Activated naive CD8-positive, alpha-beta T cell treated with anti-CD3 and anti-CD28 coated beads for 36 hours (primary cell): ENCODE measurements at regions not wholly inside any gene's neighbourhood (a gene's known extent, or its start where the extent isn't known, plus 50 kb on each side); places are given as distances from the start of the nearest gene placed in this dataset.

Experiments
- DNase-seq: peaks from one replicate; pipeline ENCODE4 v3.0.0; 2021
- H3K27ac Mint-ChIP-seq: one replicate; pipeline ENCODE4 v1.8.0; 2022; ENCODE audit warnings: mild to moderate bottlenecking, moderate library complexity, mixed read lengths
- H3K27me3 Mint-ChIP-seq: one replicate; pipeline ENCODE4 v1.8.0; 2022; ENCODE audit warnings: mild to moderate bottlenecking, mixed read lengths
- H3K36me3 Mint-ChIP-seq: one replicate; pipeline ENCODE4 v1.8.0; 2021; ENCODE audit warnings: mild to moderate bottlenecking, mixed read lengths
- H3K4me1 Mint-ChIP-seq: one replicate; pipeline ENCODE4 v1.8.0; 2021; ENCODE audit warnings: mixed read lengths
- H3K4me3 Mint-ChIP-seq: one replicate; pipeline ENCODE4 v1.8.0; 2022; ENCODE audit warnings: mild to moderate bottlenecking, moderate library complexity, mixed read lengths
- H3K9me3 Mint-ChIP-seq: one replicate; pipeline ENCODE4 v1.8.0; 2022; ENCODE audit warnings: mixed read lengths

DNA sequence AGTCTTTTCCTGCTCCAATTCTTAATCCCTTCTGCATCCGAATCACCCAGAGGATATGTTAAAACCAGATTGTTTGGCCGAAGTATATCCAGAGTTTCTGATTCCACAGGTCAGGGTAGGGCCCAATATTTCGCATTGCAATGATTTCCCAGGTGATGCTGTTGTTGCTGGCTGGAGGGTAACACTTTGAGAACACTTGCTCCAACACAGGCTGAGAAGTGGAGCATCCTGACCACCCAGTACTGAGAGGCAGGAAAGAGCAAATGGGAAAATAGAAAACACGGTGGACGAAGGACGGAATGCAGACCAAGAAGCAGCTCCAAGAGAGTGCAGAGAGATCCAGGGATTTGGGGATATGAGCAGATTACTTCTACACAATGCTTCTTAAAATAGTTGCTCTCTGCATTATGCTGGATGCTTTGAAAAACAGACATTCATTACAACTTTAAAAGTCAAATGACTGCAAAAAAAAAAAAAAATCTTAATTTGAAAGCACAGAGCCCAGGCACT is 362.2 kb upstream of the SLC14A2 start:
- H3K4me3 Mint-ChIP-seq = no peak overlapping the region
- no peaks in the 10 kb centered on the region for H3K36me3 Mint-ChIP-seq
- H3K9me3 Mint-ChIP-seq = no peaks in the 10 kb centered on the region
- H3K4me1 Mint-ChIP-seq = no peaks in the 10 kb centered on the region
- H3K27me3 Mint-ChIP-seq = peaks cover 5% of the 10 kb centered on the region
- DNase-seq = no peak
- H3K27ac Mint-ChIP-seq = no peak overlapping the region

DNA sequence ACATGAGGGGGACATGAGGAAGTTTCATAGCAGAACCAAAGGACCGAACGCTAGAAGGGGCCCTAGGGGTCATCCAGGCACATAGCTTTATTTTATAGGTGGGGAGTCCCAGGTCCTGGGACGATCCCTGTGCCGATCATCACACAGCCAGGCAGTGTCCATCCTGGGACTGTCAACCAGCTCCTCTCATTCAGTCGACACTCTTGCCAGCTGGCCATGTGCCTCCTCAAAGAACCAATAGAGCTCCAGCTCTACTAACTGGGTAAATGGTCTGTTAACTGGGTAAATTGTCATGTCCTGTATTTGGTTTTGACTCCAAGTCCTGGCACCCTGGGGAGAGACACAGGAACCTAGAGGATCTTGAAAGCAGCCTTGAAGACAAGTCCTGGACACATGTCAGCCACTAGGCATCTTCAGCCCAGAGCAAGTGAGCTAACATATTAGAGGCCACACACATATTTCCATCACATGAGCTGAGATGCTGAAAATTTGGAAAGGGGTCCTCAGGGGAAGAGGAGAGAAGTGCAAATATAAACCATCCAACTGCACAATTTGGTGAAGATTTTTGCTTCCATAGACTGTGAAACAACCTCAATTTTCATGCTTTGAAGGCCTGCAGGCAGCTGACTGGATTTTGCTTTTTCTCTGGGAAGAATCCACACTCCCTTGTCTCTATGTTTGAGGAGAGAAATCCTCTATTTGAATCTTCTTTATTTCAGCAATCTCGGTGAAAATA is 361.1 kb upstream of the SLC14A2 start:
- no peak overlapping the region for H3K4me3 Mint-ChIP-seq

DNA sequence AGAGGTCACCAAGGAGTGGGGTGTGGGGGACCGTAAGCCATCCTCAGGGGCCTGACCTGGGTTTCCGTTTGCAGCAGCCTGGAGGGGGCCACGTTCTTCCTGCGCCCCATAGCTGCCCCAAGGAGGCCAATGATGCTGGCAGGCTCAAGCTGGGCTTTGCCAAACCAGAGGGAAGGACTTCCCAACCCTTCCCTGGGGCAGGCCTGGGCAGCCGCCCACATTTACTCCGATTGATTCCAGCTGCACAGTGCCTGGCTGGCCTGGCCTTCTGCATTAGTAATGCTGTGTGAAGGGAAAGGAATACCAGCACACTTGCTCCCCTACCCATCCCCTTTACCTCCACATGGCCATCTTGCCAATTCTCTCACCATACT is 360.6 kb upstream of the SLC14A2 start:
- H3K27me3 Mint-ChIP-seq = peaks cover 1% of the 10 kb centered on the region
- no peak overlapping the region for H3K4me3 Mint-ChIP-seq
- DNase-seq = no peak
- H3K27ac Mint-ChIP-seq = no peak overlapping the region
- H3K36me3 Mint-ChIP-seq = no peaks in the 10 kb centered on the region
- no peaks in the 10 kb centered on the region for H3K9me3 Mint-ChIP-seq
- no peaks in the 10 kb centered on the region for H3K4me1 Mint-ChIP-seq

More for the DNA sequence above, 361.1 kb upstream of the SLC14A2 start:
- no peaks in the 10 kb centered on the region for H3K9me3 Mint-ChIP-seq
- DNase-seq = no peak
- H3K27me3 Mint-ChIP-seq = peaks cover 5% of the 10 kb centered on the region
- H3K4me1 Mint-ChIP-seq = no peaks in the 10 kb centered on the region
- no peaks in the 10 kb centered on the region for H3K36me3 Mint-ChIP-seq
- H3K27ac Mint-ChIP-seq = no peak overlapping the region

DNA sequence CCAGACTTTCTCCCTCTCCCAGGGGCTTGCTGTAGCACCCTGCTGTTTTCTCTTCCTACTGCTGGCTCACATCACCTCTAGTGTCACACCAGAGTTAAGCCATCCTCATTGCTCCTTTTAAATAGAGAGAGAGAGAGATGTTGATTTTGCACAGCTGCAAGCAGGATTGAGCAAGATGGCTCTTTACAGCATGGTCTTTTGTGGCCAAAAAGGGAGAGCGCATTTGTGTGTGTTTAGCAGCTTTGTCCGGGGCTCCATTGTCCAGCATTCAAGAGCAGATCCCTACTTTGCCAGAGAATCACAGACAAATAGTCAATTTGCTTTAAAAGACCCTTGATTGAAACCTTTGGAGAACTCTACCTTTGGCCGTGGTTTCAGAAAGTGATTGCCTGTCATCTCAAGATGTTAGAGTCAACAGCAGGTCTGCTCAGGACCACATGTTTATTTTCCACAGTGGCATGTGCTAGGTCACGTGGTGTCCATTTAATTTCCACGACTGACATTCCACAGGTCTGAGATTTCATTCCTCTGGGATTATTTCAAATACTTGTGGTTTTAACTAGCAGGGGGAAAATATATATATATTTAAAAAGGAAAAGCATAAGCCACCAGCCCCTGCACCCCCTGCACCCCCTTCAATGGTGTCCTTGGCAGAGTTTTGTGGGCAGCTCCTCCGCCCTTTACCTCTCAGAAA is 359.9 kb upstream of the SLC14A2 start:
- H3K36me3 Mint-ChIP-seq = no peaks in the 10 kb centered on the region
- no peaks in the 10 kb centered on the region for H3K9me3 Mint-ChIP-seq

DNA sequence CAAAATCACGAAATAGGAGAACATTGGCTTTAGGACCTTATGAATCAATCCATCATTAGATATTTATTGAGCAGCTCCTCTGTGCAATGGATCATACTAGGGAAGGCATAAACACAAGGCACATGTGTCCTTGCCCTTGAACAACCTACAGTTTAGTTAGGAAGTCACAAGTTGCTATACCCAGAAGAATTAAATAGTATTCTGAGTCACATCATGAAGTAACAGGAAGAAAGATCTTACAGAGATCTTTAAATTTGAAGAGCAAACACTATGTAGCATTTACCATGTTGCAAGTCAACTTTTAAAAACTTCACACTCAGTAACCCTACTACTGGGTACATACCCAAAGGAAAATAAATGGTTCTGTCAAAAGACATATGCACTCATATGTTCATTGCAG is 355.2 kb upstream of the SLC14A2 start:
- Mint-ChIP-seq H3K9me3 (no peaks in the 10 kb centered on the region), H3K27ac (no peak overlapping the region), H3K4me1 (no peaks in the 10 kb centered on the region), H3K4me3 (no peak overlapping the region), H3K36me3 (no peaks in the 10 kb centered on the region), H3K27me3 (no peaks in the 10 kb centered on the region)
- no peak for DNase-seq

More for the DNA sequence above, 359.9 kb upstream of the SLC14A2 start:
- DNase-seq = no peak
- H3K27me3 Mint-ChIP-seq = no peaks in the 10 kb centered on the region
- H3K4me3 Mint-ChIP-seq = no peak overlapping the region
- H3K27ac Mint-ChIP-seq = no peak overlapping the region
- no peaks in the 10 kb centered on the region for H3K4me1 Mint-ChIP-seq

DNA sequence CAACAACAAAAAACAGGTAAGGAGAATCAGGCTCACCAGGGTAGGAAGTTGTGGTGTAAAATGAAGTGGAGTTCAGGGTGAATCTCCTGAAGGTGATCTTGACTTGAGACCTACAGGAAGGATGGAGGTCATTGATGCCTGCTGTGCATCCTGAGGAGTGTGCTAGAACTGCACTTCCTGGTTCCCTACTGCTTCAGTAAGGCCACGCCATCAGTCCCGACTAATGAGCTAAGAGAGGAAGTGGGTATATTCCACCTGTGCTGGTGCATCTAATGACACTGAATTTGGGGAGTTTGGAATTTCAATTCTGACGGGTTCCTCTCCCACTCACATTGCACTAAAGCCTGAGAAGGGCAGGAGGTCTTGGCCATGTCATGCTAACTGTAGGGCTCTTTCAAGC is 349.3 kb upstream of the SLC14A2 start:
- Mint-ChIP-seq H3K9me3 (no peaks in the 10 kb centered on the region), H3K27me3 (no peaks in the 10 kb centered on the region), H3K4me1 (no peaks in the 10 kb centered on the region), H3K36me3 (no peaks in the 10 kb centered on the region), H3K4me3 (no peak overlapping the region), H3K27ac (no peak overlapping the region)
- DNase-seq = no peak

DNA sequence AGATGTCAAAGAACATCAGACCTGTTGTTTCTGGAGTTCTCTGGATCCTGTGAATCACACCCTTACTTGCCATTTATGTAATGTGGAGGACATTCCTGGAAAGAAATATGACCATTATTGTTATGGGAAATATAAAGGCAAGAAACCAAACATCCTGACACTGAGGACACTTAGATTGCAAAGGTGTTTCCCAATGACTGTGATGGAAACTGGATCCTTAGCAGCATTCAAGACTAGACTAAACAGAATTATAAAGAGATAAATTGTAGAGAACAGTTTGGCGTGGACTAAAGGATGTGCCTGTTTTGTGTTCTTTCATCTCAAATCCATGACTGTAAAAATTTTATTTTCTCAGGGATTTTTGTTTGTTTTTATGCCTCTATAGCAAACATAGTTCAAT is 347.7 kb upstream of the SLC14A2 start:
- no peaks in the 10 kb centered on the region for H3K4me1 Mint-ChIP-seq
- H3K36me3 Mint-ChIP-seq = no peaks in the 10 kb centered on the region
- no peak for DNase-seq
- H3K9me3 Mint-ChIP-seq = no peaks in the 10 kb centered on the region
- no peak overlapping the region for H3K27ac Mint-ChIP-seq
- H3K27me3 Mint-ChIP-seq = no peaks in the 10 kb centered on the region
- H3K4me3 Mint-ChIP-seq = no peak overlapping the region

DNA sequence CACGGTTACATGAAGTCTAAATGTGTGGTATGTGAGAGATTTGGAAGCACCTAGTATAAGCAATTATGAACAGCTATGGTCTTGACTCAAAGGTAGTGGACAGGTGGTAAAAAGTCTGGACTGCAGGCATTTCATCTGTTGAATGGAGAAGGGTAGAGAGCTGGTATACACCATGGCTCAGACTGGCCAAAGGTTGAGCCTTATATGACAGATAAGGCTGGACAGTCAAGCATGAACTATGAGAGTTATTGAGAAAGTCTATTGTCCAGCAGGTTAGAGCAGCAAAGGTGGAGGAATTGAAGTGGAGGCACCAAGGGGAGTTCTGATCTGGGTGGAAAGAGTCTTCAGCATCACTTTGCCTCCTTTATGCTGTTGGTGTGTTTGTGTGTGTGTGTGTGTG is 346.7 kb upstream of the SLC14A2 start:
- no peaks in the 10 kb centered on the region for H3K9me3 Mint-ChIP-seq
- no peak overlapping the region for H3K27ac Mint-ChIP-seq
- no peaks in the 10 kb centered on the region for H3K27me3 Mint-ChIP-seq
- no peaks in the 10 kb centered on the region for H3K4me1 Mint-ChIP-seq
- H3K4me3 Mint-ChIP-seq = no peak overlapping the region
- no peak for DNase-seq
- no peaks in the 10 kb centered on the region for H3K36me3 Mint-ChIP-seq

DNA sequence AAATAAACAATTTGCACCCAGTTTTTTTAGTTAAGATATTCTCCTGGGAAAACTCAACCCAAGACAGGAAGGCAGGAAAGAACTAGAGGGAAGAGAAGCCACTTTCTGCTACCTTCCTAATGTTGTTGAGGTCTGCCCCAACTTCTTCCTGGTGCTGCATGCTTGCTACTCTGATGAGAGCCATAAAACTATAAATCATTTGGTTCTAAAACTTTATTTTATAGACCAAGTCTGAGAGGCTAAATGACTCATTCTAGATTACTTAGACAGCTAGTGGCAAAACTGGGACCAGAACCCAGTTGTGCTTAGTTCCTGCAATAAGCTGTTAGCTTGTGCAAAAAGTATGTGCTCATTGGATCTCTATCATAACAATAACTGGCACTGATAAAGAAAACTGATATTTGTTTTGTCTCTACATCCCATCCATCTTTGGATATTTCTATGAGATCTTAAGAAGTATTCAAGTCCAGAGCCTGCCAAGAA is 344.9 kb upstream of the SLC14A2 start:
- Mint-ChIP-seq H3K27ac (no peak overlapping the region), H3K4me1 (no peaks in the 10 kb centered on the region), H3K4me3 (no peak overlapping the region), H3K36me3 (no peaks in the 10 kb centered on the region), H3K9me3 (no peaks in the 10 kb centered on the region), H3K27me3 (no peaks in the 10 kb centered on the region)
- no peak for DNase-seq

DNA sequence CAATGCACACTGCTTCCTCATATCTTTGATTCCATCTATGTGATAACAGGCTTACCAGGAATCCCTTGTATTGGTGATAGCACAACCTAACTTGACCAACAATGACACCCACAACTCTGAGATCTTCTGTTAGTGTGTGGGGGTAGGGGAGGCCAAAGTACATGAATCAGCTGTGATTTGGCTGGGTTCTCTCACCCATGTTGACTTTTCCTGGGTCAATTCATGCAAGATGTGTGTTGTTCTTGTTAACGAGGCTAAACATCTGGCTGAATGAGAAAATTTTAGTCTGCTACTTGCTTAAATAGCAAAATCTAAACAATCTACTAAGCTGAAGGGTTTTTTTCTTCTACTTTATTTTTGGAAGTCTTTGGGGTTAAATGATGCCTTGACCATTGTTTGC is 341.2 kb upstream of the SLC14A2 start:
- H3K36me3 Mint-ChIP-seq = no peaks in the 10 kb centered on the region
- no peaks in the 10 kb centered on the region for H3K4me1 Mint-ChIP-seq
- H3K27ac Mint-ChIP-seq = no peak overlapping the region

DNA sequence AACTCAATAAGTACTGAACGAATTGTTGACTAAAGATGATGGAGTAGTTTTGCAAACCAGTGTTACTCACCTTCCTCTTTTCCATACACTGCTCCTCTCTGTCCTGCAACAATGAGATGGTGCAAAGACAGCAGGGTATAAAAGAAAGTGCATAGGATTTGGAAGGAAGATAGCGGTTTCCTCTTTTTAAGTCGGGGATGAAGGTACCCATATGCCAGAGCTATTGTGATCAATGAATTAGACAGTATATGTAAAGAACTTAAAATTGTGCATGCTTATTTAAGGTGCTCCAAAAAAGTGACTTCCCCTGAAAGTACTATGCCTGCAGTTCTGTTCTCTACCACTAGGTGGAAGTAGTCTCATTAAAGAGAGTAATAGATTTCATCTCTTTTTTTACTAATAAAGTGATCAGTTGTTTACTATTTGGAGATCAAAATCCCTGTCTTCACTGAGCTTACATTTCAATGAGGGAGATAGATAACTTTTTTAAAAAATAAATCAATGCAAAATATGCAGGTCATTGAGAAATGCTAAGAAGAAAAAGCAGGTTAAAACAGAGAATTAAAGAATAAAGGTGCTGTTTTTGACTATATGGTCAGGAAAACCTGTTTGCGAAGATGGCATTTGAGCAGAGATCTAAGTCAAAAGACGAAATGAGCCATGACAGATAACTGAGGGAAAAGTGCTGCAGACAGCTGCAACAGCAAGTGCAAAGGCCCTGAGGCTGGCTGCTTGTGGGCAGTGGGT is 339.7 kb upstream of the SLC14A2 start:
- DNase-seq = no peak
- no peaks in the 10 kb centered on the region for H3K9me3 Mint-ChIP-seq
- no peak overlapping the region for H3K27ac Mint-ChIP-seq
- H3K4me3 Mint-ChIP-seq = no peak overlapping the region
- H3K4me1 Mint-ChIP-seq = no peaks in the 10 kb centered on the region
- no peaks in the 10 kb centered on the region for H3K27me3 Mint-ChIP-seq
- no peaks in the 10 kb centered on the region for H3K36me3 Mint-ChIP-seq

More for the DNA sequence above, 341.2 kb upstream of the SLC14A2 start:
- DNase-seq = no peak
- H3K9me3 Mint-ChIP-seq = no peaks in the 10 kb centered on the region
- no peaks in the 10 kb centered on the region for H3K27me3 Mint-ChIP-seq
- H3K4me3 Mint-ChIP-seq = no peak overlapping the region

DNA sequence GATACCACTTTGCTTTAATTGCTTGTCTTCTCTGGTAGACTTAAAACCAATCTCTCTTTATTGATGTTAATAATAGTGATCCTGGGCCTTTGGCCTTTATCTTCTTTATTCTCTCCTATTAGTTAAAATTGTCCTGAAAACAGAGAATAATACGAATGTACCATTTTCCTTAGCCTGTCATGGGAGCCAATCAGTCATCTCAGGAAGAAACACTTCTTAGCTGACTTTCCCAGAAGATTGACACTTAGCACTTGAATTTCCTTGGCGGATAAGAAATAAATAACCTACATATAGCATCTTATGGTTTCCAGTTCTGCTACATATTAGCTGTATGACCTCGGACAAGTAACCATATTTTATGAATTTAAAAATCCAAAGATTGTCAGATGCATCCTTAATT is 338.4 kb upstream of the SLC14A2 start:
- no peak overlapping the region for H3K27ac Mint-ChIP-seq
- no peaks in the 10 kb centered on the region for H3K27me3 Mint-ChIP-seq
- no peaks in the 10 kb centered on the region for H3K36me3 Mint-ChIP-seq
- no peaks in the 10 kb centered on the region for H3K9me3 Mint-ChIP-seq
- no peak overlapping the region for H3K4me3 Mint-ChIP-seq
- H3K4me1 Mint-ChIP-seq = no peaks in the 10 kb centered on the region
- no peak for DNase-seq

DNA sequence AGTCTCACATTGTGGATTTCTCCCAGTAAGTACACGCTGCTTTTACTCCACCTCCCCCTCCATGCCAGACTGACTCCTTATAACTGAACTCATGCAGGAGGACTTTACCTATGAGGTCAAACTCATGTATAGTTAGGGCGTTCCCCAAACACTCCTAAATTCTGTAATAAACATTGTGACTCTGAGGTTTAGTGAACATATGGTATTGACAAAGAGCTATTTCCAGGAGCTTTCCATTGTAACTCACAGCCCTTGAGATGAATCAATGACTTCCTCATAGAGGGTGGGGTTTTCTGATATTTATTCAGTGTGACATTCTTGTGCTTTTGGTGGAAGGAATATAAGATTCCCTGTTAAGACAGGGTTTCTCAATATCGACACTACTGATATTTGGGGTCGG is 337.4 kb upstream of the SLC14A2 start:
- DNase-seq = no peak
- H3K4me3 Mint-ChIP-seq = no peak overlapping the region
- no peak overlapping the region for H3K27ac Mint-ChIP-seq
- H3K27me3 Mint-ChIP-seq = no peaks in the 10 kb centered on the region
- H3K36me3 Mint-ChIP-seq = no peaks in the 10 kb centered on the region
- no peaks in the 10 kb centered on the region for H3K9me3 Mint-ChIP-seq
- H3K4me1 Mint-ChIP-seq = no peaks in the 10 kb centered on the region

DNA sequence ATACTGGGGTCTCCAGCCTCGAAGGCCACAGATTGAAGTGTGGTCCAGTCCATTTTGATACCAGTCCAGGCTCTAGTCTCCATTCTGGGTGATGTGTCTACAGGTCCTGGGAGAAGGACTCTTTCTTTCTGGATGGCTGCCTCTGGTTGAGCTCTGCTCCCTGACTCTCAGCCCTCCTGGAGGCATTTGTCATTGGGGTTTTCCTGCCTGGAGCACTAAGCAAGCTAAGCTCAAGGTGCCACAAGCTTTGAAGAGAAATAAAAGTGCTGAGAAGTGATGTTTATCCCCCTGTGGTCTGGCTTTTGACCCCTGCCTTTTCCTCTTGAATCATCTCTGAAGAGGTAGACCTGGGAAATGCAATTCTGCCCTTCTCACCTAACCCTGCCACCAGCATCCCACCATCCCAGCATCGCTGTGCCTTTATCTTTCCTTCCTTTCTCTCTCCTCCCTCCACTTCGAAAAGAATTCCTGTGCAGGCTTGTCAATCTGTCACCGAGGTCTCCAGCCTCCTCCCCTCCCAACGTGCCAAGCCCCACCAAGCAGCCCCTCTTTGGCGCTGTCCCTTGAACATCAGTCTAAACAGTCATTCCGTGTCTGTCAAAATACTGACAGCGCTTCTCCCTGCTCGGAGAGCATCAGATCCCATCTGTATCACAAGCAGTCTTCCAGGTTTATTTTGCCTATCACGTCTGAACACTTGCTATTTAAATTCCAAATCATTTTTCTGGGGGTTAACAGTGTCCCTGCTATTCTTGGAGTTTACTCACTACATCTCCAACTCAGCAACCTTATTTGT is 334.6 kb upstream of the SLC14A2 start:
- H3K27me3 Mint-ChIP-seq = peaks cover 4% of the 10 kb centered on the region
- H3K36me3 Mint-ChIP-seq = no peaks in the 10 kb centered on the region
- H3K27ac Mint-ChIP-seq = no peak overlapping the region
- no peak for DNase-seq
- no peaks in the 10 kb centered on the region for H3K4me1 Mint-ChIP-seq
- no peaks in the 10 kb centered on the region for H3K9me3 Mint-ChIP-seq
- no peak overlapping the region for H3K4me3 Mint-ChIP-seq
